Activated T-cell treated with anti-CD3 and anti-CD28 coated beads, Interleukin-2, amount 50 U/mL, for 1 hour (primary cell): ENCODE measurements at regions not wholly inside any gene's neighbourhood (a gene's known extent, or its start where the extent isn't known, plus 50 kb on each side); places are given as distances from the start of the nearest gene placed in this dataset.
"Not testable (repeated sequence)": the region's sequence is repeated elsewhere in the genome, so short reads cannot be mapped to it uniquely, and the experiment has no call there.

Source experiments
- DNase-seq: peaks from one replicate; pipeline ENCODE4 v3.0.0-alpha.2; 2020

GRCh38 chr2:173673640-173674039 is 291.5 kb downstream of the SP3 start:
- no peak for DNase-seq

- DNase-seq: no peak
Observed at GRCh38 chr2:173676647-173677046, 288.5 kb downstream of the SP3 start.

- DNase-seq: no peak
Observed at GRCh38 chr2:173678186-173678585, 287.0 kb downstream of the SP3 start.

- DNase-seq: no peak
Observed at GRCh38 chr2:173680574-173680973, 284.6 kb downstream of the SP3 start.

- no peak for DNase-seq
Observed at GRCh38 chr2:173681881-173682650, 283.1 kb downstream of the SP3 start.

GRCh38 chr2:173684896-173685459 is 280.2 kb downstream of the SP3 start:
- no peak for DNase-seq

GRCh38 chr2:173690349-173690748 is 274.8 kb downstream of the SP3 start:
- no peak for DNase-seq

- no peak for DNase-seq
Observed at GRCh38 chr2:173692068-173692467, 273.1 kb downstream of the SP3 start.

GRCh38 chr2:173693044-173693589 is 272.1 kb downstream of the SP3 start:
- no peak for DNase-seq

- no peak for DNase-seq
Observed at GRCh38 chr2:173696274-173696673, 268.9 kb downstream of the SP3 start.

GRCh38 chr2:173697929-173698328 is 267.2 kb downstream of the SP3 start:
- DNase-seq: no peak

- DNase-seq: no peak
Observed at GRCh38 chr2:173705656-173706055, 259.5 kb downstream of the SP3 start.

GRCh38 chr2:173706936-173707335 is 258.2 kb downstream of the SP3 start:
- DNase-seq: no peak

- no peak for DNase-seq
Observed at GRCh38 chr2:173708806-173709205, 256.4 kb downstream of the SP3 start.

GRCh38 chr2:173711816-173712215 is 253.4 kb downstream of the SP3 start:
- no peak for DNase-seq

GRCh38 chr2:173713904-173714555 is 251.1 kb downstream of the SP3 start:
- DNase-seq: no peak

GRCh38 chr2:173715441-173715840 is 249.7 kb downstream of the SP3 start:
- DNase-seq: no peak

- DNase-seq: no peak
Observed at GRCh38 chr2:173716458-173717052, 248.6 kb downstream of the SP3 start.

GRCh38 chr2:173719471-173719870 is 245.7 kb downstream of the SP3 start:
- DNase-seq: no peak

GRCh38 chr2:173720306-173720705 is 244.9 kb downstream of the SP3 start:
- no peak for DNase-seq

- no peak for DNase-seq
Observed at GRCh38 chr2:173734797-173735196, 230.4 kb downstream of the SP3 start.

GRCh38 chr2:173737954-173738575 is 227.1 kb downstream of the SP3 start:
- not testable (repeated sequence) for DNase-seq

GRCh38 chr2:173739006-173739405 is 226.2 kb downstream of the SP3 start:
- no peak for DNase-seq
